GM18873 (cell line): ENCODE measurements at regions not wholly inside any gene's neighbourhood (a gene's known extent, or its start where the extent isn't known, plus 50 kb on each side); places are given as distances from the start of the nearest gene placed in this dataset.
A peak's percentile ranks its signal among the peaks of the same experiment; 100 is the strongest.
"Not testable (repeated sequence)": the region's sequence is repeated elsewhere in the genome, so short reads cannot be mapped to it uniquely, and the experiment has no call there.

Experiments used
- ATAC-seq: cut with Tn5 transposase; IDR thresholded peaks from one replicate; pipeline ENCODE4 v1.9.1; 2021; ENCODE audit warnings: mild to moderate bottlenecking, moderate library complexity, moderate number of reproducible peaks; ENCODE audit not compliant: unreplicated experiment, low FRiP score

DNA sequence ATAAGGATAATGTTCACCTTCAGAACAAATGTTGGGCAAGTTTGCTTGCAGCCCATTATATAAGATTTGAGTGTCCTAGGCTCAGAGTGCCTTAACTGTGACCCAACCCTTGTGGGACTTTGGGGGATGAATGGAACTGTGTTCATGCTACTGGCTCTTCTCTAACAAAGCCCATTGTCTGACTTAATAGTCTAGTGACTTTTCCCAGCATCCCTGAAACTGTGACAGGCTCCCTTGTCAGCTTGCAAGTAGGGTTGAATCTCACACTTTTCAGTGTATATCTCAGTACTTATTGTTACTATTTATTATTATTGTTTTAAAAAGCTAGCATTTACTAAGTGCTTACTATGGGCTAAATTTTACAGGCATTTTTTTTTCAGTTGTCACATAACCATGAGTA lies 1488.2 kb downstream of the KHDRBS2 start:
- not testable (repeated sequence) for ATAC-seq

DNA sequence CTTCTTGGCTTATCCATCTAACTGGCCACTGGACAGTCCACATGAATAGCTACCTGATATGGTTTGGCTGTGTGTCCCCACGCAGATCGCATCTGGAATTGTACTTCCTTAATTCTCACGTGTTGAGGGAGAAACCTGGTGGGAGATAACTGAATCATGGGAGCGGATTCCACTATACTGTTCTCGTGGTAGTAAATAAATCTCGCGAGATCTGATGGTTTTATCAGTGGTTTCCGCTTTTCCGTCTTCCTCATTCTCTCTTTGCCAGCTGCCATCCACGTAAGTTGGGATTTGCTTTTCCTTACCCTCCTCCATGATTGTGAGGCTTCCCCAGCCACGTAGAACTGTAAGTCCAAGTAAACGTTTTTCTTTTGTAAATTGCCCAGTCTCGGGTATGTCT lies 1496.4 kb downstream of the KHDRBS2 start:
- not testable (repeated sequence) for ATAC-seq

DNA sequence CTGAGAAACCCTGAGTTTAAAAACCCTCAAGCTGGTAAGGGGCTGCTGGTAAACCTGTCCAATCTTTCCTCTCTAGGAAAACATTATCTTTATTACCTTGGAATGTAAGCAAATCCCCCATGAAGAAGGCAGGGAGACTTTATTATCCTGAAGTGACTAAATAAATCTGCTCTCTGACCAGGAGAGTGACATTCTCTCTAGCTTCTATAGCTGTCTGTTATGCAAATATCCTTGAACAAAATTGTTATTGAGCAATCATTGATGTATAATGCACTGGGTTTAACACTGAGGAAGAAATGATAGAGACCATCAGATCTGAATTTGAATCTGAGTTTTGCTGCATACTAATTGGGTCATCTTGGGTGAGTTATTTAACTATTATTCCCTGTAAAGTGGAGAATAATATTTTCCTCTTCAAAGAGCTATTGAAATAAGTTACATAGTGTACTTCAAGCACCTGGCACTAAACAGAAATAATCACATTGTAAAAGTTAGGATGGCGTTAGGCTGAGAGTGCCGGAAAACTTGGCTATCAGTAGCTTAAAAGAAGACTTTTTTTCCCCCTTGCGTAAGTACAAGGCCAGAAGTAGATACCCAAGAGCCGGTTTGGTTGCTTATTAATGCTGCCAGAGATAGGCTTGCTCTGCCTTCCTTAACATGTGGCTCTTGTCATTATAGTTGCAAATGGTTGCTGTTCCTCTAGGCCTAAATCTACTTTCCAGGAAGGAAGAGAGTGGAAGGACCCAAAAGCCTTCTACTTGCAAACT lies 1503.1 kb downstream of the KHDRBS2 start:
- not testable (repeated sequence) for ATAC-seq

DNA sequence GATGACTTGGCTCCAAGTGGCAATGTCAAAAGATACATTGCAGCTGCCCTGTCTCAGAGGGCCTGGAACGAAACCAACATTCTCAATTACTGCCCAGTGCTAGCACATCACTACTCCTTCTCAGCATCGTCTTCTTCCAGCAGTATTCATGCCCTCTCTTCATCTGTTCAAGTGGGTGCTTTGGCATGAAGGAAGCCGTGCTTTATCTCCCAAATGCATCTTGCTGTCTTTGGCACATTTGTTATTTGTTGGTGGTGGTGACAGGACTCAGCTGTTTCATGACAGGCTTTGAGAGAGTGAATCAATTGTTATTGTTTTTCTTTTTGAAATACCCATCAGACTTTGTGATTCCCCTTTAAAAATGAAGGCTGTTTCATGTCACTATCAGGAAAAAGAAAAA lies 1506.4 kb downstream of the KHDRBS2 start:
- ATAC-seq, result not testable (repeated sequence)

DNA sequence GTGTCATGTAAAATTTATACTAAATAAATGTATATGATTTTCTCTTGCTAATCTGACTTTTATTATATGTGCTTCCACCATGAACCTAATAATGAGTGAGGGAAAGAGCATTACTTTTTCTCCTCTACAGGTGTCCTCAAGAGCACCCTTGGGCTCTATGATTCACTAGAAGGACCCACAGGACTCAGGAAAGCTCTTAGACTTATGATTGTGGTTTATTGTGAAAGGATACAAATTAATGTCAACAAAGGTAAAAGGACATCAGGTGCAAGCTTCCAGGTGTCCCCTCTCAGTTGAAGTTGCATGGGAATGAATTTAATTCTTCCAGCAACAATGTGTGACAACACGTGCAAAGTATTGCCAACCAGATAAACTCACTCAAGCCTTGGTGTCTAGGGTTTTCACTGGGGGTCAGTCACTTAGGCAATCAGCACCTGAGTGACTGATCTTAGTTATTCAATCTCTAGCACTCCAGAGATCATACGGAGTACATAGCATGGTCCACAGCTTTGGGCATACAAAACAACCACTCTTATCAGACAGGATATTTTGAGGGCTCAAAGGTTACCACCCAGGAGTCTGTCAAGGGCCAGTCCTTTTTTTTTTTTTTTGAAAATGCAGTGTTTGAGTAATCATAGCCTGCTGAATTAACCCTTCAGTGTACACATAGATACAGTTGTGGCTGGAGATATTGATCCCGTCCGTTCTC lies 1518.1 kb downstream of the KHDRBS2 start:
- ATAC-seq, result not testable (repeated sequence)

DNA sequence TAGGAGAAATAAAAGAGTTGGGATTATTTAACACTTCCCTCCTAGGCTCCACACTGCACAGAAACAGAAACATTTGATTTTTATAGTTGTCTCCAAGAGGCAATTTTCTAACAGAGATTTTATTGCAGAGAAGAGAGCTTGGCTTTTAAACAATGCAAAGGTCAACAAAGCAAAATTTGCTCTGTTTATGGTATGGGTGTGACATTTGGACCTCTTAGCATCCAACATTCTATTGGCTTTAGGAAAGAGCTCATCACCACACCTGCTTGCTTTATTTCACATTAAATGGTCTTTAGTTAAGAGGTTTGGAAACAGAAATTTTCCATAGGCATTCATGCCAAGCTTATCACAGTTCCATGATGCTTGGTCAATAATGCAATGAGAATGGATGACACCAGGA lies 1520.7 kb downstream of the KHDRBS2 start:
- not testable (repeated sequence) for ATAC-seq

DNA sequence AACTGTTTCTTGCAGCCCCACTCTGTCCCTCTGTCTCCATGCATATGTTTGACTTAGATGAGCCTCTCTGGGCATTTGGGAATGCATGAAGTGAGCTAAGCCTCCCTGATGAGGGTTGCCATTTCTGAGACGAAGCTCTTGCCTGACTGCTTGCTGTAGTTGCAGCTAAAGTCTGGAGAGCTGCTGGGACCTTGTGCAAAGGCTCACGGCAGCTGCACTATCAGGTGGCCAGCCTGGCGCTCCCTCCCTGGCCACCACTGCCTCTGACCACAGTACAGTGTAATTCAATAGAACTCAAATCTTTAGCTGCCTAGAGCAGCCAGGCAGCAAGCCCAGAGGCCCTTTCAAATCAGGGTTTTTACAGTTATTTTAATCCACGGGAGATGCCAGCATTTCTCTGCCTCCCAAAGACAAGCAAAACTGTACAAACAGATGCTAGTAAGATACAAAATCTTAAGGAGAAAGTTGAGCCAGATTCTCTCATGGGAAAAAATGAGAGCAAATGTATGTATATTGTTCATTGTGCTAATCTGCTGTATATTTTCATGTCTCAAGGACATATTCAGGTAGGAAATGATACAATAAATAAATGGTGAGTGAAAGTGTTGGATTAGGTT lies 1522.5 kb downstream of the KHDRBS2 start:
- ATAC-seq, result not testable (repeated sequence)

DNA sequence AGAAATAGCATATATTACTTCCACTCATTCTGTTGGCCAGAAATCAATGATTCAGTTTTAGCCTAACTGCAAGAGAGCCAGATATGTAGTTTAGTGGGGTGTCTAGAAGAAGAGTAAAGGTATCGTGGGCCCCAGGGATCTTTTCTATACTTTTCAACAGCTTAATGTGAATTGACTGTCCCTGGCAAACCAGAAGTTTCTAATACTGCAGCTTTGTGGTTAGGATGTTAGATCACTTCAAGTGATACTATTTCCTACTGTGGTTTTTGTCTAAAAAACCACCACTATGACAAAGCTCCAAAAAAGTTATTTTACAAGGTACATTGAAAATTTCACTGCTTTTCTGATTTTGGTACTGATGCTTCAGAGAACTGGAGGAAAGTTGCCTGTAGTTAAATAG lies 1525.1 kb downstream of the KHDRBS2 start:
- ATAC-seq, result not testable (repeated sequence)

DNA sequence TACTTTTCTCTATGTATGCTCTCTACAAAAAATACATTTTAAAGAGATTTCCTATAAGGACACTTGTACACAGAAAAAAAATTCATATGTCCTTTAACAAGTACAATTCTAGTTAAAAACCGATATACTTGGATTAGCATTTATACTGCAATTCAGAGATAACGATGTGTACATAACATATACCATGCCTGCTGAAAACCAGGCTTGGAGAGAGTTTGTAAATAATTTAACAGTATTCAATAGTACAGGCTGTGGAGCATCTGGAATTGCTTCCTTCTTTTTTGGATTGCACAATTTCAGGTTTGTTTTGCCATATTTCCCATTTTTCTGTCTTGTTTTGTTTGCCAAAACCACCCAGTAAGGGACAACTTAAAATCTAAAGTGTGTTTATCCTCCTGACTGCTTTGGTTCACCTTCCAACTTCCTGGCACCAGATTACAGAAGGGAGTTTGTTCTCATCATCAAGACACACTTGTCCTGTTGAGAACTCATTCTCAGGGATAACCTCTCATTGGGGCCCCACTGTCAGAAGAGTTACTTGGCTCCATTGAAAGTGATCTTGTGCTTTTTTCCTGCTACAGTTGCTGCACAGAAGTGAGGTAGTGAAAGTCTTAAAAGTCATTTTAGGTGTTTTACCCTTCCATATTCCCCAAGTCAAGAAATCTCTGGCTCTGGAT lies 1526.7 kb downstream of the KHDRBS2 start:
- ATAC-seq, result not testable (repeated sequence)

DNA sequence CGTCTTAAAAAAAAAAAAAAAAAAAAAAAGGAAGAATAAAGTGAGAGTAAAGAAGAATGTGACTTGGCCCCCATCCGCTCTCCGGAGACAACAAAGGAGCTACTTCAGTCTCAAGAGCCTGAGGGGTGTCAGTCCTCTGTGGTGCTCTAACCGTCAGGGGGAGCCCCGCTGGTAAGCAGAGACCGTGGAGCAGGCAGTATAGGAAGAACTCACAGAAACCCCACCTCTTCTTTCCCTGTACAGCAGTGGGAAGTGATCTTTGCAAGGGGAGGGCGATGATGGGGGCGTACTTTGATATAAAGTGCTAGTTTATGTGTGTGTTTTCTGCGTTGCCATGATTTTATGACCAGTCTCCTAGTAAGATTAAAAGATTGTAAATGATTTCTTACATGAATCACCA lies 1527.3 kb downstream of the KHDRBS2 start:
- ATAC-seq, result not testable (repeated sequence)

DNA sequence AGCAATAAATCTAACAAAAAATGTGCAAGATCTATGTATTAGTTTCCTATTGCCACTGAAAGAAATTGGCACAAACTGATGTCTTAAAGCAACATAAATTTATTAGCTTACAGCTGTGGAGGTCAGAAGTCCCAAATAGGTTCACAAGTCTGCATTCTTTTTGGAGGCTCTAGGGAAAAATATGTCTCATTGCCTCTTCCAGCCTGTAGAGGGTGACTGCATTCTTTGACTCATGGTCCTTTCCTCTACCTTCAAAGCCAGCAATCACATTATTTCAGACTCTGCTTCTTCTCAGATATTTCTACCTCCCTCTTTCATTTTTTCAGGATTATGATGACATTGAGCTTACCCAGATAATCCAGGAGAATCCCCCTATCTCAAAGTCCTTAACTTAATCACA lies 1531.1 kb downstream of the KHDRBS2 start:
- no peak for ATAC-seq

DNA sequence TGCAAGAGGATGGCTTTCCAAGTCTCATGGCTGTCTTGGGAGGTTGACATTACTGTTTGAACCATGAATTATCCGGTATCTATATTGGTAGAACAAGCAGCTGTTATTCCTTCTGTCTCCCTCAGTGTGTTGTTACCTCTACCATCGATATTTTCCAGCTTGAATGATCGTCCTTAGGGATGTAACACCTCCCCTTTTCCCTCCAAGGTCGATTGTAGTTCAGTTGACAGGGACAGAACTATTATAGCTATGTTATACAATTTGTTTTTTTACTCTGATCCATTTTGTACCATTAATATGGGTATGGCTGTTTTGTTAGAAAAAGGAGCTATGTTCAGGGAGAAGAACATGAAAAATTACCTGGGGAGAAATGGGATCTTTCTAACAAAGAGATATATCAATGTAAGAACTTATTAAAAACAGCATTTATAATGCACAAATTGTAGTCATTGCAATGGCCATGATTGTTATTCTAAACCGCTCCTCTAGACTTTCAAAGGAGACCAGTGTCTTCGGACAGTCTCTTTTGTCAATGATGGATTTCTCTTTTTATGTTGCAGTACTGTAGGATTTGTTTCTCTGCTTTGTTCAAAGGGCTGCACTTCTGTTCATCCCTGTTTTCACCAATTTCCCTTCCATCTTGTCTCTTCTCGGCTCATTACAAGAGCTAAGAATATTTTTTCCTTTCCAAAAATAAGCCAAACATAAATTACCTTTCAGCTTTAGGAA lies 1535.5 kb downstream of the KHDRBS2 start:
- ATAC-seq, result not testable (repeated sequence)

DNA sequence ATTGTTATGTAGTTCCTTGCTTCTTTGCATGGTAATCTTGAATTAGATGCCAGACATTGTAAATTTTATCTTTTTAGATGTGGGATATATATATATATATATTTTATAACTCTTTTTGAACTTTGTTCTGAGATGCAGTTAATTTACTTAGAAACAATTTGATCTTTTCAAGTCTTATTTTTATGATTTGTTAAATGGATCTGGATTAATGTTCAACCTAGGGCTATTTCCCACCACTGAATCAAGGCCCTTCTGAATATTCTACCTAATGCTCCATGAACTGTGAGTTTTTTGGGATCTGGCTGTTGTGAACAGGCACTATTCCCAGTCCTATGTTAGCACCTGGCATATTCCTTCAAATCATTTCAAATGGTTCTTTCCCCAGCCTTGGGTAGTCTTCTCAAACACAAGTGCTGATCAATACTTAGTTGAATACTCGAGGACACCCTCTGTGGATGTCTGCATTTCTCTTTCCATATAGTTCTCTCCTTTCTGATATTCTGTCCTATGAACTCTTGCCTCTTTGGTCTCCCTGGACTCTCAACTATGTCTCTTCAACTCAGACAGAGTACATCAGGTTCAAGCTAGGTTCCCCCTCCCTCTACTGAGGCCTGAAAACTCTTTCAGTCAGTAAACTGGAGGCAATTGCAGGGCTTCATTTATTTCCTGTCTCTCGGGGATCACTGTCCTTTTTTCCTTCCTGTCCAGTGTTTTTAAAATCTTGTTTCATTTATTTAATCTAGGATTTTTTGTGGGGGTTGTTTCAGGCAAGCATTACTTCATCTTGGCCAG lies 1538.1 kb downstream of the KHDRBS2 start:
- ATAC-seq, result not testable (repeated sequence)

DNA sequence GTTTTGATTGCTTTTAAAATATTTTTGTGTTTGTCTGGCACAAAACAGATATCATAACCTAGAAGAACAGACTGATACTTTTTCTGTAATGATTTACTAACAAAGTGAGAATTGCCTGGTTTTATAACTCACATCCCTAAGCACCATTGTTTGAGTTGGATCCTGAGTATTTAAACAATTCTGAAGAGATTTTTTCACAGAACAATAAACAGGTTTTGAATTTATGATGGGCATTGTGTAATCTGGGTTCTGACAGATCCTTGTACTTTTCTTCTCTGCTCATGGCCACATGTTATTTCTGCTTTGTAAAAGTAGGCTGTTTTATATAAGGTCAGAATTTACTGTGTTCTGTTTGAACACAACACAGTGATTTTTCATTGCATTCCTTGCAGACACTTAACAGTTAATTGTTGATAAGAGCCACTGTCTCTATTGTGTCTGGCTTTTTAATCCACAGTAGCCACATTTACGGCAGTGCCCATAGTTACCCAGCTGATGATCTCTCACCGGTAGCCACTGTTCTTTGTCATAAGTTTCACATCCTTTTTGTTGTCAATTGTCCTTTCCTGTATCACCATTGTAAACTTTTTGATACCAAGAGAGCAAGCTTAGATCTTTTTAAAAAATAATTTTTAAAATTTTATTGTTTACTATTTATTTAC lies 1548.1 kb downstream of the KHDRBS2 start:
- ATAC-seq, result peak; percentile 64

DNA sequence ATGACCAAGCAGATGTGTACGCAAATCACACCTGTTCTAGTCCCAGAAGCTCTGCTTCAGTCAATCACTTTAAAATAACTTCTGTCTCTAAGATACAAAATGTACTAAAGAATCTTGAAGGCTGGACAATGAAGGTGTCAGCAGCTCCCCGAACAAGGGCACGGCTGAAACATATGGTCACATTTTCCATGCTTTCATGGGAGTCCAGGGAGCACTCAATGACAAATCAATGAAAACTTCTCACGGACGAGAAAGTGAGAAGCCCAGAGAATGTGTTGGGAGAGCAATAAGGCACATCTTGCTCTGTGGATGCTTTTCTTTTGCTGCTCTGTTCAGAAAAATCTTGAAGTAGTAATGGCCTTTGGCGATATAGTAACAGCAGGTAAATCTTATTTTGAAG lies 1548.7 kb downstream of the KHDRBS2 start:
- not testable (repeated sequence) for ATAC-seq

DNA sequence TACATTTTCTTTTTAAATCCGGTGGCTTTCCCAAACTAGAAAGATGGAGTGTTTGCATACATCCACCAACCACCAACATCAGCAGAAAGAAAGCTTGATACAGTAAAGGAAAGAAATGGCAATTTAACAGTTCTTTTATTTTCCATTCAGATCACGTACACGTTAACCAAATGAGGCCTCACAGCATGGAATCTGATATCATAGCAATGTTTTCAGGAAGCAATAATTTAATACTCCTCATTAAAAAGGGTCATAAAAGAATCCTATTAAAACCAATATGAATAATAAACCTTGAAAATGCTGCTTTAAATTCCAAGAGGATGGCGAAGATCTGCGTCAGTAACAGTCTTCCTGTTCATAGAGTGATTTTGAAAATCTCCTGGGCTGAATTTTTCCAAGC lies 1562.1 kb downstream of the KHDRBS2 start:
- ATAC-seq, result not testable (repeated sequence)

DNA sequence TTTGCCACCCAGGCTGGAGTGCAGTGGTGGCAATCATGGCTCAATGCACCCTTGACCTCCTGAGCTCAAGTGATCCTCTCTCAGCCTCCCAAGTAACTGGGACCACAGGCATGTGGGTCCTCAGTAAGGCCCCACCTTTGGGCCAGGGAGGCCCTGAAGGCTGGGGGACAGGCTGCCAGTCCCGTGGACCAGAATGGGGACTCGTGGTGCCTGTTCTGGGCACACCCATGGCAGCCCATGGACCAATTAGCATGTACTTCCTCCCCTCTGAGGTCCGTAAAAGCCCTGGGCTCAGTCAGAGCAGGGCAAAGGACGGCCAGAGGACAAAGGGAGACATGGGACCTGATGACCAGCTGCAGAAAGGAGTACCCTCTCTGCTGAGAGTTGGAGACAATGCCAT lies 1590.8 kb downstream of the KHDRBS2 start:
- ATAC-seq, result no peak

DNA sequence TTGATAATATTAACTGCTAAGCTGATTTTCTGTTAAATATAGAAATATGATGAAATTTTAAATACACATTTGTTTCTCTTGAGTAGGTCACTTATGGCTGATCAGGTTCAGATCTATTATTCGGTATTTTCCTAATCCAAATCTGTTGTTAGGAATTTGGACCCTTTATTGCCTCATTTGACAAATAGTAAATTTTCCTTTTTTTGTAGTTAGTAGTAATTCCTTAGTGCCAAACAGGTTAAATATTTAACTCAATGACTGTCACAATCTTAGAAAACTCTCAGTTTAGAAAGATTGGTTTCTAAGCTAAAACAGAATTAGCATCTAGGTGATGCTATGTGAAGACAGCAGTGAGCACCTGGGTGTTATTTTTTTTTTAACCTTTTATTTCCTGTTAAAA lies 1598.9 kb downstream of the KHDRBS2 start:
- ATAC-seq, result no peak

DNA sequence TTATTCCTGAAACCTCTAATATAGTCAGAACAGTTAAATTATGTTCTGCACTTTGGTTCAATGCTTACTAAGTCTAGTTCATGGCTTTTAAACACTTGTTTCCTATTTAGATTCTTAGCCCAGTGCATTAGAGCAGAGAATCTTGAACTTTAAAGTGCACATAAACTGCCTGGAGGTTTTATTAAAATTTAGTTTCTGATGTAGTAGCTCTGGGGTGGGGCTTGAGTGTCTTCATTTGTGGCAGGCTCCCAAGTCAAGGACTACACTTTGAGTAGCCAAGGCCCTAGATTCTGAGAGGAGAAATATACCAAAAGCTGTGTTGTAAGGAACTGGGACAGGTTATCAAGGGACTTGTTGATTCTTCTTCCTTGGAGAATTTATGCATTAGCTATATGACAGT lies 1604.2 kb downstream of the KHDRBS2 start:
- no peak for ATAC-seq
